HCT116 (cell line): ENCODE measurements at regions not wholly inside any gene's neighbourhood (a gene's known extent, or its start where the extent isn't known, plus 50 kb on each side); places are given as distances from the start of the nearest gene placed in this dataset.

ENCODE experiments used
- ATAC-seq: fragments of 200-7000 bp; cut with Tn5 transposase; 2 replicates; pipeline ENCODE4 v1.9.1; 2020; ENCODE audit warnings: mild to moderate bottlenecking, moderate library complexity
- BruUV-seq: library from RNA; stranded (reverse); fragments of 400-500 nt; replicated peaks from 2 replicates; lab custom pipeline; 2021; lab: Mats Ljungman, UMichigan
- CTCF ChIA-PET: fragments of 300-600 bp; sonication (Branson Sonifier 250); formaldehyde crosslinking; loops from one replicate; lab custom pipeline; 2021; ENCODE audit warnings: antibody characterized with exemption; lab: Charles Lee
- POLR2A ChIA-PET: fragments of 300-600, 350-600 bp; sonication (Branson Sonifier 250); formaldehyde crosslinking; loops from one replicate; lab custom pipeline; 2021; ENCODE audit warnings: antibody characterized with exemption; lab: Charles Lee
- RAD21 ChIA-PET, 2 experiments: fragments of 300-600 bp; sonication (Branson Sonifier 250); formaldehyde crosslinking; loops; one replicate each; lab custom pipeline; 2023; ENCODE audit warnings: low total read pairs in 2 of 2; ENCODE audit not compliant: uncharacterized antibody in 2 of 2, unreplicated experiment in 2 of 2, low non-redundant PET in 1 of 2; lab: Charles Lee
- DNase-seq: peaks from one replicate; pipeline ENCODE4 v3.0.0-alpha.2; 2010; ENCODE audit warnings: low read depth, low spot score
- H2AFZ ChIP-seq: fragments of 200-600 bp; shearing (Covaris generic), sonication (generic); 2 replicates; pipeline ENCODE4 v1.6.1; 2017; ENCODE audit warnings: low read depth, mixed run types, mixed read lengths, antibody characterized with exemption, low read length; ENCODE audit not compliant: poor library complexity, severe bottlenecking
- H3K27ac ChIP-seq: 2 replicates; pipeline ENCODE4 v1.5.1; 2012; ENCODE audit warnings: low read depth, low read length
- H3K27me3 ChIP-seq: fragments of 200-600 bp; sonication (generic); 2 replicates; pipeline ENCODE4 v1.6.1; 2016; ENCODE audit warnings: mixed run types, low read length, mixed read lengths; ENCODE audit not compliant: insufficient read depth
- H3K36me3 ChIP-seq, 2 experiments: fragments of 200-500 bp in 1 of 2; fragments of 200-600 bp in 1 of 2; sonication (Bioruptor generic) in 1 of 2; sonication (generic) in 1 of 2; 2 replicates each; pipeline versions ENCODE4 v1.5.1 to v1.6.1; 2014 to 2016; ENCODE audit warnings: low read length in 2 of 2, inconsistent platforms in 1 of 2, mixed read lengths in 1 of 2, mixed run types in 1 of 2; ENCODE audit not compliant: insufficient read depth in 2 of 2, control insufficient read depth in 1 of 2
- H3K4me1 ChIP-seq, 2 experiments: fragments of 200-600 bp in 1 of 2; sonication (generic) in 1 of 2; 2 replicates each; pipeline versions ENCODE4 v1.5.1 to v1.6.1; 2012 to 2017; ENCODE audit warnings: low read length in 2 of 2, inconsistent platforms in 1 of 2, mild to moderate bottlenecking in 1 of 2, mixed read lengths in 1 of 2, mixed run types in 1 of 2, moderate library complexity in 1 of 2; ENCODE audit not compliant: insufficient read depth in 2 of 2, control insufficient read depth in 1 of 2
- H3K4me2 ChIP-seq: fragments of 200-600 bp; sonication (generic); 2 replicates; pipeline ENCODE4 v1.6.1; 2017; ENCODE audit warnings: mixed run types, low read length, mixed read lengths
- H3K4me3 ChIP-seq, 2 experiments: fragments of 200-600 bp in 1 of 2; sonication (generic) in 1 of 2; replicated peaks in 1 of 2; 2 replicates each; pipeline ENCODE4 v1.5.1; 2011 to 2016; ENCODE audit warnings: low read length in 2 of 2, control low read depth in 1 of 2, low read depth in 1 of 2, mild to moderate bottlenecking in 1 of 2, mixed read lengths in 1 of 2, mixed run types in 1 of 2
- H3K79me2 ChIP-seq: fragments of 200-600 bp; sonication (generic); 2 replicates; pipeline ENCODE4 v1.6.1; 2017; ENCODE audit warnings: mild to moderate bottlenecking, mixed run types, low read length, moderate library complexity, mixed read lengths; ENCODE audit not compliant: insufficient read depth
- H3K9ac ChIP-seq: fragments of 200-600 bp; sonication (generic); 2 replicates; pipeline ENCODE4 v1.6.1; 2016; ENCODE audit warnings: low read length, mixed read lengths
- H3K9me2 ChIP-seq: fragments of 200-600 bp; sonication (generic), shearing (Covaris generic); 2 replicates; pipeline ENCODE4 v1.6.1; 2017; ENCODE audit warnings: mixed run types, mild to moderate bottlenecking, moderate library complexity; ENCODE audit not compliant: insufficient read depth
- H3K9me3 ChIP-seq, 2 experiments: fragments of 200-500 bp in 1 of 2; fragments of 200-600 bp in 1 of 2; sonication (Bioruptor generic) in 1 of 2; sonication (generic) in 1 of 2; 2 replicates each; pipeline ENCODE4 v1.6.1; 2014 to 2017; ENCODE audit warnings: low read length in 2 of 2, mixed read lengths in 2 of 2, inconsistent platforms in 1 of 2, low read depth in 1 of 2, mild to moderate bottlenecking in 1 of 2, mixed run types in 1 of 2, moderate library complexity in 1 of 2; ENCODE audit not compliant: control insufficient read depth in 1 of 2, insufficient read depth in 1 of 2
- H4K20me1 ChIP-seq: fragments of 200-600 bp; sonication (generic), shearing (Covaris generic); 2 replicates; pipeline ENCODE4 v1.6.1; 2017; ENCODE audit warnings: mixed run types, mild to moderate bottlenecking, moderate library complexity; ENCODE audit not compliant: insufficient read depth
- CBX3 ChIP-seq: IDR thresholded peaks from 2 replicates; pipeline ENCODE4 v1.6.1; 2012; ENCODE audit warnings: low read depth
- CEBPB ChIP-seq: IDR thresholded peaks from 2 replicates; pipeline ENCODE4 v1.6.1; 2012; ENCODE audit warnings: low read depth
- EGR1 ChIP-seq: IDR thresholded peaks from 2 replicates; pipeline ENCODE4 v1.6.1; 2012; ENCODE audit warnings: low read depth
- EZH2 ChIP-seq: fragments of 200-600 bp; sonication (generic); IDR thresholded peaks from 2 replicates; pipeline ENCODE4 v1.6.1; 2017; ENCODE audit warnings: antibody characterized with exemption, mixed run types
- EZH2phosphoT487 ChIP-seq: fragments of 200-600 bp; IDR thresholded peaks from 2 replicates; pipeline ENCODE4 v1.6.1; 2018; ENCODE audit warnings: antibody characterized with exemption, borderline replicate concordance
- FOSL1 ChIP-seq: IDR thresholded peaks from 2 replicates; pipeline ENCODE4 v1.6.1; 2012; ENCODE audit warnings: low read depth
- JUND ChIP-seq: IDR thresholded peaks from 2 replicates; pipeline ENCODE4 v1.6.1; 2012
- POLR2A ChIP-seq: IDR thresholded peaks from 2 replicates; pipeline ENCODE4 v1.7.0; 2011; ENCODE audit warnings: borderline replicate concordance; ENCODE audit not compliant: insufficient read depth, insufficient read length; ENCODE audit errors: extremely low read depth
- POLR2AphosphoS5 ChIP-seq: IDR thresholded peaks from 2 replicates; pipeline ENCODE4 v1.6.1; 2011; ENCODE audit warnings: mild to moderate bottlenecking, low read depth, low read length, moderate library complexity
- TCF7L2 ChIP-seq: IDR thresholded peaks from 2 replicates; pipeline ENCODE4 v1.7.0; 2011; ENCODE audit warnings: borderline replicate concordance, inconsistent platforms; ENCODE audit not compliant: insufficient read depth, insufficient read length; ENCODE audit errors: extremely low read depth
- YY1 ChIP-seq: IDR thresholded peaks from 2 replicates; pipeline ENCODE4 v1.6.1; 2011; ENCODE audit warnings: low read length, low read depth, moderate library complexity, mild to moderate bottlenecking; ENCODE audit not compliant: insufficient replicate concordance; ENCODE audit errors: extremely low read depth
- ZFX ChIP-seq: fragments of 450-650 bp; IDR thresholded peaks from 2 replicates; pipeline ENCODE4 v1.6.1; 2017
- intact Hi-C: fragments of 100-400 bp; cut with micrococcal nuclease; formaldehyde crosslinking; loops from 2 replicates; pipeline ENCODE4 v1.10.0; 2022
- TF ChIP-seq, protein P1 (sequence below): IDR thresholded peaks from 2 replicates; pipeline ENCODE4 v1.6.1; 2012
- TF ChIP-seq, protein P2 (sequence below): IDR thresholded peaks from 2 replicates; pipeline ENCODE4 v1.6.1; 2012; ENCODE audit warnings: low read depth
- TF ChIP-seq, protein P3 (sequence below), 3 experiments: fragments of 200-600 bp in 1 of 3; sonication (generic) in 1 of 3; IDR thresholded peaks in 2 of 3; conservative IDR thresholded peaks in 1 of 3; 2 replicates each; pipeline ENCODE4 v1.5.1; 2012 to 2017; ENCODE audit warnings: low read depth in 2 of 3, low read length in 2 of 3, antibody characterized with exemption in 1 of 3, borderline replicate concordance in 1 of 3, control low read depth in 1 of 3, mild to moderate bottlenecking in 1 of 3, mixed read lengths in 1 of 3, mixed run types in 1 of 3, moderate library complexity in 1 of 3; ENCODE audit not compliant: insufficient read depth in 1 of 3

DNA sequence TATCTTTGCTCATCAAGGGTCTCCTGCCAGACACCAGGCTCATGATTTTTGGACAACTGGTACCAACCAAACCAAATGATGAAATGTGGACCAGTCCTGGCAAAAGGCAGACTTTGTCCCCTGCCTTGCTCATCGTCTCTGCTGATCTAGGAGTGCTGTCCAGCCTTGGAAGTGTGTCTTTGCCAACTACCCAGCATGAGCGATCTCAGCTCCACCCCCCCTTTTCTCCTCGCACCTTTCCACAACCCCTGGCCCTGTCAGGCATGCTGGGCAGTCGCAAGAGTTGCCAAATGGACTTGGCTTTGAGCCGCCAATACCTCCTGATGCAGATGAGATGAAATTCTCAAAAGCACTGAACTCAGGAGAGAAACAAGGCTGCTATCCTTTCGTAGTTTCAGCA, 174.3 kb downstream of the KCNA5 start:
- Histone ChIP-seq H3K9me2 (no peaks in the 10 kb centered on the region), H3K9ac (no peak overlapping the region), H2AFZ (no peak overlapping the region), H3K27ac (no peak overlapping the region), H3K4me2 (no peak overlapping the region), H3K27me3 (no peaks in the 10 kb centered on the region), H3K36me3 (no peaks in the 10 kb centered on the region), H3K4me3 (no peak overlapping the region), H3K79me2 (no peaks in the 10 kb centered on the region), H4K20me1 (no peaks in the 10 kb centered on the region), H3K4me1 (no peaks in the 10 kb centered on the region), H3K9me3 (no peaks in the 10 kb centered on the region)
- POLR2A ChIA-PET = no interaction called here
- DNase-seq = no peak
- RAD21 ChIA-PET = no interaction called here
- CTCF ChIA-PET = no interaction called here
- intact Hi-C loops = no loop called here
- TF ChIP-seq, protein P1, sequence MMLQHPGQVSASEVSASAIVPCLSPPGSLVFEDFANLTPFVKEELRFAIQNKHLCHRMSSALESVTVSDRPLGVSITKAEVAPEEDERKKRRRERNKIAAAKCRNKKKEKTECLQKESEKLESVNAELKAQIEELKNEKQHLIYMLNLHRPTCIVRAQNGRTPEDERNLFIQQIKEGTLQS = no peak
- TF ChIP-seq YY1 (no peak), EZH2phosphoT487 (no peak), JUND (no peak), TCF7L2 (no peak), EZH2 (no peak), POLR2A (no peak), CBX3 (no peak), EGR1 (no peak), POLR2AphosphoS5 (no peak), ZFX (no peak), CEBPB (no peak), FOSL1 (no peak)
- TF ChIP-seq, protein P2, sequence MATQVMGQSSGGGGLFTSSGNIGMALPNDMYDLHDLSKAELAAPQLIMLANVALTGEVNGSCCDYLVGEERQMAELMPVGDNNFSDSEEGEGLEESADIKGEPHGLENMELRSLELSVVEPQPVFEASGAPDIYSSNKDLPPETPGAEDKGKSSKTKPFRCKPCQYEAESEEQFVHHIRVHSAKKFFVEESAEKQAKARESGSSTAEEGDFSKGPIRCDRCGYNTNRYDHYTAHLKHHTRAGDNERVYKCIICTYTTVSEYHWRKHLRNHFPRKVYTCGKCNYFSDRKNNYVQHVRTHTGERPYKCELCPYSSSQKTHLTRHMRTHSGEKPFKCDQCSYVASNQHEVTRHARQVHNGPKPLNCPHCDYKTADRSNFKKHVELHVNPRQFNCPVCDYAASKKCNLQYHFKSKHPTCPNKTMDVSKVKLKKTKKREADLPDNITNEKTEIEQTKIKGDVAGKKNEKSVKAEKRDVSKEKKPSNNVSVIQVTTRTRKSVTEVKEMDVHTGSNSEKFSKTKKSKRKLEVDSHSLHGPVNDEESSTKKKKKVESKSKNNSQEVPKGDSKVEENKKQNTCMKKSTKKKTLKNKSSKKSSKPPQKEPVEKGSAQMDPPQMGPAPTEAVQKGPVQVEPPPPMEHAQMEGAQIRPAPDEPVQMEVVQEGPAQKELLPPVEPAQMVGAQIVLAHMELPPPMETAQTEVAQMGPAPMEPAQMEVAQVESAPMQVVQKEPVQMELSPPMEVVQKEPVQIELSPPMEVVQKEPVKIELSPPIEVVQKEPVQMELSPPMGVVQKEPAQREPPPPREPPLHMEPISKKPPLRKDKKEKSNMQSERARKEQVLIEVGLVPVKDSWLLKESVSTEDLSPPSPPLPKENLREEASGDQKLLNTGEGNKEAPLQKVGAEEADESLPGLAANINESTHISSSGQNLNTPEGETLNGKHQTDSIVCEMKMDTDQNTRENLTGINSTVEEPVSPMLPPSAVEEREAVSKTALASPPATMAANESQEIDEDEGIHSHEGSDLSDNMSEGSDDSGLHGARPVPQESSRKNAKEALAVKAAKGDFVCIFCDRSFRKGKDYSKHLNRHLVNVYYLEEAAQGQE = no peak
- TF ChIP-seq, protein P3, sequence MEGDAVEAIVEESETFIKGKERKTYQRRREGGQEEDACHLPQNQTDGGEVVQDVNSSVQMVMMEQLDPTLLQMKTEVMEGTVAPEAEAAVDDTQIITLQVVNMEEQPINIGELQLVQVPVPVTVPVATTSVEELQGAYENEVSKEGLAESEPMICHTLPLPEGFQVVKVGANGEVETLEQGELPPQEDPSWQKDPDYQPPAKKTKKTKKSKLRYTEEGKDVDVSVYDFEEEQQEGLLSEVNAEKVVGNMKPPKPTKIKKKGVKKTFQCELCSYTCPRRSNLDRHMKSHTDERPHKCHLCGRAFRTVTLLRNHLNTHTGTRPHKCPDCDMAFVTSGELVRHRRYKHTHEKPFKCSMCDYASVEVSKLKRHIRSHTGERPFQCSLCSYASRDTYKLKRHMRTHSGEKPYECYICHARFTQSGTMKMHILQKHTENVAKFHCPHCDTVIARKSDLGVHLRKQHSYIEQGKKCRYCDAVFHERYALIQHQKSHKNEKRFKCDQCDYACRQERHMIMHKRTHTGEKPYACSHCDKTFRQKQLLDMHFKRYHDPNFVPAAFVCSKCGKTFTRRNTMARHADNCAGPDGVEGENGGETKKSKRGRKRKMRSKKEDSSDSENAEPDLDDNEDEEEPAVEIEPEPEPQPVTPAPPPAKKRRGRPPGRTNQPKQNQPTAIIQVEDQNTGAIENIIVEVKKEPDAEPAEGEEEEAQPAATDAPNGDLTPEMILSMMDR (IDR thresholded peaks at IDR 0.05 in 2 of 3, conservative IDR thresholded peaks at IDR 0.05 in 1 of 3; ENCODE audit: borderline replicate concordance in 1 of 3, insufficient read depth in 1 of 3, low read depth in 2 of 3, low read length in 2 of 3) = no peak
- no TSS peak for BruUV-seq
- no peak for ATAC-seq
